HG03280 (cell line): ENCODE measurements at regions not wholly inside any gene's neighbourhood (a gene's known extent, or its start where the extent isn't known, plus 50 kb on each side); places are given as distances from the start of the nearest gene placed in this dataset.

Experiments used
- ATAC-seq: cut with Tn5 transposase; IDR thresholded peaks from one replicate; pipeline ENCODE4 v1.9.1; 2021; ENCODE audit warnings: mild to moderate bottlenecking, moderate library complexity; ENCODE audit not compliant: unreplicated experiment

DNA sequence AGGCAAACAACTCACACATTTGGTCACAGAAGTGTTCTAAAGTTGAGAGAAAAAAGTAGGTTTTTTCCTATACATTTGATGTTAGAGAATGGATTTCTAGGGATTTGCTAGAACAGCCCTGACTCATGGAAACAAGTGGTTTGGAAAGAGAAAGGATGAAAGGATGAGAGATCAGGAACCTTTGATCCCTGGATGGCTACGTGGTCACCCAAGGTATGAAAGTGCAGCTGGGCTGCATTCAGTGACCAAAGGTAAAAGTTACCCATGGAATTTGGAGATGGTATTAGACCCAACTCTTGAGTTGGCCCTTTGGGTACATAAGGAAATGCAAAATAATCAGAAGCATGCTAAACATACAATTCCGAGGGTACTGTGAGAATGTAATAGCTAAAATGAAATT lies 61.3 kb upstream of the SPIN1 start:
- no peak for ATAC-seq

DNA sequence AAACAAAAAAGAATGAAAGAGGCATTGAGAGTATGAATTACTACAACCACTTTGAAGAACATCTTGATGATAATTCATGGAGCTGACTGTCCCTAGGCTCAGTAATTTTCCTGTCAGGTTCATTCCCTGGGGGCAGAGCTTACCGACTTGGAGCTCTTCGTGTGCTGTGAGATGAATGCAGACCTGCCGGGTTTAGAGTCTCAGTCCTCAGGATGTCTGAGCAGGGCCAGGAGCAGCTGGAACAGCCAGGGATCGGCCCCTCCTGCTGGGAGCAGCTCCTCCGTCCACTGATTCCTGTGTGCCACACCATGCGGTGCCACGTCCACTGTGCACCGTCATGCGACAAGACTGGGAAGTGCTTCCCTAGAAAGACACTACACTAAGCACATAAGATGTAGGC lies 62.2 kb upstream of the SPIN1 start:
- no peak for ATAC-seq

DNA sequence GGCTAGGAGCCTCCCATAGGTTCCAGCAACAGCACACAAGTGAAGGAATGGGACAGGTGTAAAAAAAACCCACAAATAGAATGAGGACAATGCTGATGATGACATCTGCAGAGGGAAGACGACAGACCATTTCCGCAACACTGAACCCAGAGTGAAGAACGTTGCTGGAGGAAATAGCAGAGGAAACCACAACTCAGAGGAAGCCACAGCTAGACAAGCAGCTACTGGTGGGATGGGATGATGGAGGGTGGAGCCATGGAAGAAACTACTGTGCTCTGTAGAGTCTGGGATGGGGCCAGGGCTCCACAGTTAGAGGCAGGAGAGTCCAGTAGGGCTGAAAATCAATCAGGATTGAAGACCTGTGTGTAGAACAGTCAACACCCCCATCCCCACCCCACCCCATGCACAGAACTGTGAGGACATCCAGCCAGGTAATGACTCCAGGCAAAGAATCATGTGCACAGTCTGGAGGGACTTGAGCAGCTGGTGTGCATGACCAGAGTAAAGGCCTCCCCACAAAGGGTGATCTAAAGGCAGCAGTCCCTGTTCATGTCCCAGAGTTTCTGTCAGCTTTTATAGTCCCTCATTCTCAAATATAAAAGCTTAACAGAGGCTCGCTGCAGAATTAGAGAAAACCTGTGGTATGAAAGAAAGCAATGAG lies 65.2 kb upstream of the SPIN1 start:
- no peak for ATAC-seq

DNA sequence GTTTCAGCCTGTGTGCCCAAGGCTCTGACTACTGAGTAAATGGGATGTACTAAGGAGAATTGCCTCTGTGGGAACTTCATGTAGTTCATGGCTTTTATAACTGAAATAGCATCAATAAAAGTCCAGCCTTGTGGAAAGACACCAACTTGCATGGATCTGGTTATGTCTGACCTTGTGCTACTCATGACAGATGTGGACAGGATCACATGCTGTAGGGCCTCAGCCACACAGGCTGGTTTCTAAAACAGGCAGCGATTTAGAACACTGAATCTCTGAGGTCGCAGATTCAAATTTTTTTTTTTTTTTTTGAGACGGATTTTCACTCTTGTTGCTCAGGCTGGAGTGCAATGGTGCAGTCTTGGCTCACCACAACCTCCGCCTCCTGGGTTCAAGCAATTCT lies 66.5 kb upstream of the SPIN1 start:
- no peak for ATAC-seq

DNA sequence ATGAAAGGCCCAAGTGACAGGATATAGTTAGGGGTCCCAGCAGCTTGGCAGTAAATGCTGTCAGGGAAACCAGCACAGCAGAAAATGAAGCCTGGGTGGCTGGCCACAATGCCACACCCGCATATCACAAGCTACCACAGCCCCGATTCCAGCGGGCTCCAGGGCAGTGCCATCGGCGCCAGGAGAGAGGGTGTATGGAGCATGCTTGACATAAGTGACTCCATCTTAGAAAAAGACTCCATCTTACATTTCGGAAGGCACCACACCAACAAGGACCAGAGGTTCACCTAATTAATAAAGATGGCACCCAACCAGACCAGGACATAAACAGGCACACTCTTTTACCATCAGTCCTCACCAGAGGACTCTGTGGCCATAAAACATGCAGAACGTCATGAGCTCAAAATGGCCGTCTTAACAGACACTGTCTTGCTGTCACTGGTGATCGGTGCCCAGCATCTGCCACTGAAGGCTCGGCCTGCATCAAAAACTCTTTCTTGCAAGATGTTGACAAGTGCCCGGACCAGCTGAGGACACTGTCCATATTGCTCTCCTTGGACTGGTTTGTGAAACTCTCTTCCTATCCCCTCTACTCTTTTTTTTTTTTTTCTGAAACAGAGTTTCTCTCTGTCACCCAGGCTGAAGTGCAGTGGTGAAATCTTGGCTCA lies 67.4 kb upstream of the SPIN1 start:
- ATAC-seq = no peak

DNA sequence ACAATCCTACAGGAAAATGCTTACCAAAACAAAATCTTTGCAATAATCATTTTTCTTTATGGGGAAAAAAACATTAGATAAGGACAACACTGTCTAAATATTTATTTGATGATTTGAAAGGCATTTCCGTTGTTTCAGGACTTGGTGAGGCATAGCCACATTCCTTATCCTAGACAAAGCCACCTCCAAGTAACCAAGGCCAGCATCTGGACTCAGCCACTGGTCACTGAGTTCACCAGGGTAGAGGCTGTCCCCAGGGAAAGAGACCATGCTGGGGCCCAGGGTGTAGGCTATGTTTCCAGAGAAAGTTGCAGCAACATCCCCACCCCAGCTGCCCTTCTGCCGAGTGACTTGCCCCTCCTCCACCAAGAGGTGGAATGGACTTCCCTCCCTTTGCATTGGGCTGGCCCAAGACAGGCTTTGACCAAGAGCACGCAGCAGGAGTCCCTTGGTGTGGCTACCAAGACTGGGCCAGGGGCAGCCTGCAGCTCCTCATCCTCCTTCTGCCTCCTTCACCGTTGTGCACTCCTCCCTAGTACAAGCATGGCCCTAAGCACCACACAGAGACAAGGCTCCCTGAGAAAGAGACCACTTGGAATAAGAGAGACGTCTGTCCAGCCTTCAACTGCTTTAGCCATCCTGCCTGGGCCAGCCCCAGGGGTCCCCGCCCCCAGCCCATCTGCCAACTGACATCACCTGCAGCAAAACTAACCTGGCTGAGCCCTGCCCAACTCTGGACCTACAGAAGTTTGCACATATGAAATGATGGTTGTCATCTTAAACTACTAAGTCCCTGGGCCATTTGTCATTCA lies 68.1 kb upstream of the SPIN1 start:
- ATAC-seq = no peak

DNA sequence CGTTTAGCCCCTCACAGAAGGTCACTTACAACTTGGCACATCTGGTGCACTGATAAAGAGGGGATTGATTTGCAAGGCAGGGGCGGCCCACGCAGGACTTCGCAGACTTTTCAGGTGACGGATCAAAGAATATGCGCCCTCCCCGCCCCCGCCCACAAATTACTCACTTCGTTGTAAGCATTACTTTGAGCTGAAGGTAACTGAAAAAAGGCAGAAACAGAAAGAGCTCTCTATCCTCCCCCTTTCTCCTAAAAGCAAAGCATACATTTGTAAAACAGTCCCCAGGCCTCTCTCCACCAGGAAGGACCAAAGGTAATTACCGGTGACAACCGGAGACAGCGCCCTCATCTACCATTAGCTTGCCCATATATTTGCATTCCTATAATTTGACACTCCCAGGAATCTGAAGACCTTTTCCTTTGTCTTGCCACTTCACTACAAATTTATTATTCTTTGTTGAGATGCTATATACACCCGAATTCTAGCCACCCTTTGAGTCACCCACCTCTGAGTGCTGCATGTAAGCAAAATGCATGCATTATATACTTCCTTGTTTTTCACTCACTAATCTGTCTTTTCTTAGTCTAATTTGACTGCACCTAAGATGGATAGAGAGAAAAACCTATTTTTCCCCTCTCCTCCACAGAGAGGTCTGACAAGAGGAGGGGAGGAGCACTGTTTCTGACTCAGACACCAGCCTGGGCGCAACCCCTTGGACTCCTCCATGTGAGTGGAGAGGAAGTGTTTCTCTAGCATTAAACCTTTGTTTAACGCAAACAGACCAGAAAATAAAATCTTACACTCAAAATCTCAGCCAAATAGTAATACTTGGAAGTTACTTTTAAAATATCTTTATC lies 74.7 kb upstream of the SPIN1 start:
- ATAC-seq = no peak

DNA sequence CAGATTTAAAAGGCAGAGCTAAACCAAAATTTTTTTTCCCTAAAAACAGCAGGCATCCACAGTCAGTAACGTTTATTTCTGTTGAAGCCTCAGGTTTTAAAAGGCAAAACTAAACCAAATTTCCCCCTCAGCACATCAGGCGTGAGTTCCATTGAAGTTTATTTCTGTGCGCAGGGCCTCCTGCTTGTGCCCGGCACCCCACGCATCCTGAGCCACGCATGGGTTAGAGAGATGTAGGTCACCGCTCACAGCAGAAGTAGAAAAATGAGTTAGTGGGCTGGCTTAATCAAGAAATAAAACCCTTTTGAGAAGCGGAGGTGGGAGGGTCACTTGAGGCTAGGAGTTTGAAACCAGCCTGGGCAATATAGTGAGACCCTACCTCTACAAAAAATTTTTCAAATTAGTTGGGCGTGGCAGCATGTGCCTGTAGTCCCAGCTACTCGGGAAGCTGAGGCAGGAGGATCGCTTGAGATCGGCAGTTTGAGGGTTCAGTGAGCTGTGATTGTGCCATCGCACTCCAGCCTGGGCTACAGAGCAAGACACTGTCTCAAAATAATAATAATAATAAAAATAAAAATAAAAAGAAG lies 75.6 kb upstream of the SPIN1 start:
- no peak for ATAC-seq

DNA sequence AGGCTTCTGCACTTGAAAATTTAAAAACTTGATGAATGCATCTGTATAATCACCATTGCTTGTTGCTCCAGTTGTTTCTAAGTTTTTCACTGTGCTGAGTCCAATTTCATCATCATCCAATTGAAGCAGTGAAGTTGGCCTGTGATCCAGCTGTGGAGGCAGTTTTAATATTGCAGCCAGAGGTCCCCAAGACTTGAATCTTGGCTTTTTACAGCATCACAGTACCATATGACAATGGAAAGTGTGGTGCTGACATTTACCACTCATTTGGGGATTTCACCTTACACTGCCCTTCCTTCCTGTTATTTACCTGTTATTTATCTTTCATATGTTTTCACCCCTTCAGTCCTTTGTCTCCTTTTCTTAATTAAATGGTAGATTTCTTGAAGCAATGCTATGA lies 76.2 kb upstream of the SPIN1 start:
- ATAC-seq = no peak

DNA sequence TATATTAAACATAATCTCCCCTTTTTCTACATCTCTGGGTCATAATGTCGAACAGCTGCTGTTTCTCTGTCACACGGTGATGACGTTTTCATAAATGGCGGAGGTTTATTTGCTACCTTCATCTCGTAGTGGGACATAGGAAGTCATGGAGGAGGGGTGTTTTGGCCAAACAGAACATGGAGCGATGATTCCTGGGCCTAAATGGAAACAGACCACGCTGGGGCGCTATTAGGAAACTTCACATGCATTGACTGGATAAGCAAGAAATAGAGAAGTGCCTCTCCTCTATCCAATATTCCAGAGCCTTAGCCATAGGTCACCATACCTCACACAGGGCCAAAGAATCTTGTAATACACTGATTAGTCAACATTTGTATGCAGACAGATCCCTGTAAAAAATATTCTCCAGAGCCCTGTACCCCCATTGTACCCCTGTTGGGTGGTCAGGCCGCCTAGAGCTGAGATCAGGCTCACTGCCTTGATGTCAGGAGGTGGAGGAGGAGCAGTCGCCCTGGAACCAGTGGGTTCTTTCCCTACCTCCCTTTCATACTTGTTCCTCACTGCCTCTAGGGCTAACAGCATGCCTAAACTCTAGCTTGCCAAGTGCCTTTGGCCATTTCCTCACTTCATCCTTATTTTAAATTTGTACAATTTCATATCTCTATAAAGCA lies 77.8 kb upstream of the SPIN1 start:
- no peak for ATAC-seq

DNA sequence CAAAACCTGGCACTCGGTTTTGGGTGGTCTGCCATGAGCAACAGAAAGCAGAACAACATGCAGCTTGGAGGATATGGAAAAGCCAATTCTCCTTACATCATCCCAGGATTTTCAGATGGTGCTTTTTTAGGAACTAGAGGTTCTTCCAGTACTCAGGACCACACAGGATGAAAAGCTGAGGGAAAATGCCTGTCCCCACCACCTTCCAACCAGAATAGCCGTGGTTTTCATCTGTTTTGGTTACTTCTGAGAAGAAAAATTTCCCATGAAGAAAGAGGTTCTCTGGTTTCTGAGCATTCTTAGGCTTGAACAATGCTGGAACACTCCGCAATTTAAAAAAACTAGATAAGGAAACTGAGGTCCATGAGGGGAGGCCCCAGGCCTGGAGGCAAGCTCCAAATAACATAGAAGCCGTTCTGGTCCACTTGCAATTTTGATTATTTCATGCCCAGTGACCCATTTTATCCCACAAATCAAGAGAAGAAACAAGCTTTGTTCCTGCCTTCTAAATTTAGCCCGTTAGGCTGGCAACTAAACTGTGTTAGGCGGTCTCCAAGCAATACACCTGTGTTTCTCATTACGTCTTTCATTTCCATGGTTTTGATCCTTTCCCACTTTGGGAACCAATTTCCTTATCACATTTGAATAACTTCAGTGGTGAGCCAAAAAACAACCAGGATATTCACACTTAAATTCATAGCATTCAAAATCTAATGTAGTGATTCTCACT lies 79.2 kb upstream of the SPIN1 start:
- no peak for ATAC-seq

DNA sequence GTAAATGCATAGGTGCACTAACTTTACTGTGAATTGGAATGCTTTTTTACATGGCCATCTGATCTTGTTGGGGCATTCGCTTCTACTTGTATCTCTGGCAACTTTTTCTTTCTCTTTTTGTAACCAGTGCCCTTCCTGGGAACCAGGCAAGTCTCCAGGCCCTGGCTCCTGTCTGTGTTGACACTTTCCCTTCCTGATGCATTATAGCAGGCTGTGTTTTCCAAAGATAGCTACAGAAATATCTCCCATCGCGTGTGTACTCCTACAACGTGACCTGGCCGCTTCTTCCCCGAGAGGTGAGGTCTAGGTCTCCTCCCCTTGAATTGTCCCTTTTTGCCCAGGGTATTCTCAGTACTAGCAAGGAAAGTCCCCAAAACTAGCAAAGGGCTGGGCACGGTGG lies 81.1 kb upstream of the SPIN1 start:
- ATAC-seq = no peak

DNA sequence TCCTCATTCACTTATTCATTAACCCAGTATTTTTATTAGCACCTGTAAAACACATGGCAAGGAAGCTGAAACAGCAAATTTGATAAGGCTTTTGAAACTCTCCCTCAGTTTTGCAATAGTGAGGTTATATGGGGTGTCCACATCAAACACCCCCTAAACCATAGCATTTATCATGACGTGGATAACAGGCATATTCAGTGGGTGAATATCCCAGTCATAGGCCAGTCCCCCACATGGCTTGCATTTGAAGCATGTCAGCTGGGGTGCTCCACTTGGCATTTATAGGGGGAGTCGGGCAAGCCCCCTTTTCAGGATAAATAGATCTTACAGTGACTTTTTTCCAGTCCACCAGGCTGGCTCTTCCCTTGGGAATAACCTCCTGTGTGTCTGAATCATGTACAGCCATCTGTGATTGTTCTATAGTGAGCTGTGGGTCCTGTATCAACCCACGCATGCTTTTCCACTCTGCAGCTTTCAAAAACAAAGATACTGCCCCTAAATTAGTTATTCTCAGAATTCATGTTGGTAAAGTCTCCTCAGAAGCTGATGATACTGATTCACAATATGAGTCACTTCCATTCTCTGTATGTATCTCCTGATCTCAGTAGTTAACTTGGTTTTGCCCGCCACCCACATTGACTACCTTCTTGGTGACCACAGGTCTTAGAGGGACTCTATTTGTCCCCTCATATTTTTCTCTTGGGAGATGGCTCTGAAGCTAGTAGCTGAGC lies 84.4 kb upstream of the SPIN1 start:
- ATAC-seq = peak; percentile 93

DNA sequence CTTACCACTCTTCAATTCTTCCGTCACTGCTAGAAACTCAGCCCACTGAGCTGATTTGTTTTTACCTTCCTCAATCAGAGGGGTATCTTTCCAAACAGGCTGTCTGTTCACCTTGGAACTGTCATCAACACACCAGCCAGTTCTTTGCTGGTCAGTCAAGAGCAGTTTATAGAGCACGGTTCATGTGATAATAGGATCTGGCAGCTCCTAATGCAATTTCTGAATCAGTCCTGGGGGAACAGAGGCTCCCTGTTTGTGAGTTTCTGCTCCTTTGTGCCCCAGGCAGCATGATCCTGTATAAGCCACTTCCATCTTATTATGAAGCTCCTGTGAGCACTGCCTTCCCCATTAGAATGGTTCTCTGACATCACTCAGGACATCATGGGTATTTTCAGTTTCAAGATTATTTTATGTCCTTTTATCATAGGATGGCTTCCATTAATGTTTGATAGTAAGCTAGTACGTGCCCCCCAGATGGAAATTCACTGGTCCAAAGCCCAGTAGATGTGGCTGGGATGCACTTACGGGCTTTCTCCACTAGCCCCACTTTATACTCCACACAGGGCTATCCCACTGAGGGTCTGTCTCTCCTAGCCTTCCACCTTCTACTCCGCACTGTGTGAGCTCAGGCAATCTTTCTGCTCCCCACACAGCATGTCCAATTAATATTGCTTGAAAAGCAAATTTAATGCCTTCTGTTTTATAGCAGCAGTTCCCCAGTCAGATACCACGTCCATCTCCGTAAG lies 85.5 kb upstream of the SPIN1 start:
- no peak for ATAC-seq

DNA sequence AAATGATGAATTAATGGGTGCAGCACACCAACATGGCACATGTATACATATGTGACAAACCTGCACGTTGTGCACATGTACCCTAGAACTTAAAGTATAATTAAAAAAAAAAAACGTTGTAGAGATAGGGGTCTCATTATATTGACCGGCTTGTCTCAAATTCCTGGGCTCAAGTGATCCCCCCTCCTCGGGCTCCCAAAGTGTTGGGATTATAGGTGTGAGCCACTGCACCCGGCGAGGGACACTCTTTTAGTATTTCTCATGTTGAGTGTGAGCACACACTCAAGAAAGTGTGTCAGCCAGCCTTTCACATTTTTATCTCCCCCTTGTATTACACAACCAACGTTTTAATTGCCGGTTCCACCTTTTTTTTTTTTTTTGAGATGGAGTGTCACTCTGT lies 87.7 kb upstream of the SPIN1 start:
- ATAC-seq = no peak

DNA sequence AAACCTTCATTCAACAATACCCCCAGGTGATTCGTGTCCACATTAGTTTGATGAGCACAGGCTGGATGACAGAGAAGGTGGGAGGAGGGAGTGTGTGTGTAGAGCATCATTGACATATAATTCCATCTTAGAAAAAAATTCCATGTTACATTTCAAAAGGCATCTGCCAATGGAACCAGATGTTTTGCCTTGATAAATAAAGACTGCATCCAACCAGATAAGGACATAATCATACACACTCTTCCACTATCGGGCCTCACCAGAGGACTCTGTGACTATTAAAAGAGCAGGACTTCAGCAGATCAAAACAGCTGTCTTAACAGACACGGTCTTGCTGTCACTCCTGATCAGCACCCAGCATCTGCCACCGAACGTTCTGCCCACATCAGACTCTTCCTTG lies 96.4 kb upstream of the SPIN1 start:
- ATAC-seq = no peak

DNA sequence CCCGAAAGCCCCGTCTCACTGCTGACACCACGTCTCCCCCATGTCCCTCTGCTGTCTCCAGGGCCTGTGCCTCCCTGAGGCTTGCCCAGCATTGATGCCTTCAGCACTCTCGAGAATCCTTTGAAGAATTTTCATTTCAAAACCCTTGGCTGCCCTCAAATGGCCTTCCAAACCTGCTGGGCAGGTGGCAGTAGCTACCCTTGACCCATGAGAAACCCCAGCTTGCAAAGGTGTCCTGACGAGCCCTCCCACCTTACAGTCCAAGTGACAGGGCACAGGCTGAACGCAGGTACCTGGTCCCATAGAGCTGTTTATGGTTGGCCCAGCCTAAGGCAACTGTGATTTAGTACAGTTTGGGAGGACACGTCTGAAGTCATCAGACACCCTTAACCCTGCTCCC lies 97.2 kb upstream of the SPIN1 start:
- ATAC-seq = no peak

DNA sequence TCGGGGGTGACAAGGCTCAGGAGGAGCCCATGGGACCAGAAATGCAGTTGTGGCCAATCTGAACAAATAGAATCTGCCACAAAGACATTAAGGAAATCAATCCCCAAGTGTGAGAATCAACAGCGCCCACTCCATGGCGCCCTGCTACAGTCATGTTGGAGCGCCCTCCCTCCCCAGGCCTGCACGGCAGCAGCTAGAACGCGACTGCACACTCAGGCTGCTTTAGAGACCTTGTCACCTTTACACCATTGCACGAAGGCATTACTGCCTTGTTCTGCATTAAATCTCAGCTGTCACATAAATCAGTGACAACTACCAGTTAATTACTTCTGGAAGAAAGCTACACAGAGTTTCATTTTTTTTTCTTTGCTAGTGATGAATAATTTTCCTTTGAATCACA lies 98.7 kb upstream of the SPIN1 start:
- ATAC-seq = no peak
